NCI-H69 (cell line): ENCODE measurements at regions not wholly inside any gene's neighbourhood (a gene's known extent, or its start where the extent isn't known, plus 50 kb on each side); places are given as distances from the start of the nearest gene placed in this dataset.
"Not testable (repeated sequence)": the region's sequence is repeated elsewhere in the genome, so short reads cannot be mapped to it uniquely, and the experiment has no call there.

ENCODE experiments used
- DNase-seq: peaks from one replicate; lab custom pipeline; 2025; lab: John Stamatoyannopoulos, UW

GRCh38 chr18:62629031-62629430 is 86.3 kb upstream of the PHLPP1 start:
- peak; percentile 31 for DNase-seq

- DNase-seq: peak; percentile 25
Measured at GRCh38 chr18:62631173-62631572, 84.2 kb upstream of the PHLPP1 start.

- DNase-seq: peak; percentile 35
Measured at GRCh38 chr18:62632788-62633455, 82.4 kb upstream of the PHLPP1 start.

- DNase-seq: no peak
Measured at GRCh38 chr18:62634458-62634857, 80.9 kb upstream of the PHLPP1 start.

DNA sequence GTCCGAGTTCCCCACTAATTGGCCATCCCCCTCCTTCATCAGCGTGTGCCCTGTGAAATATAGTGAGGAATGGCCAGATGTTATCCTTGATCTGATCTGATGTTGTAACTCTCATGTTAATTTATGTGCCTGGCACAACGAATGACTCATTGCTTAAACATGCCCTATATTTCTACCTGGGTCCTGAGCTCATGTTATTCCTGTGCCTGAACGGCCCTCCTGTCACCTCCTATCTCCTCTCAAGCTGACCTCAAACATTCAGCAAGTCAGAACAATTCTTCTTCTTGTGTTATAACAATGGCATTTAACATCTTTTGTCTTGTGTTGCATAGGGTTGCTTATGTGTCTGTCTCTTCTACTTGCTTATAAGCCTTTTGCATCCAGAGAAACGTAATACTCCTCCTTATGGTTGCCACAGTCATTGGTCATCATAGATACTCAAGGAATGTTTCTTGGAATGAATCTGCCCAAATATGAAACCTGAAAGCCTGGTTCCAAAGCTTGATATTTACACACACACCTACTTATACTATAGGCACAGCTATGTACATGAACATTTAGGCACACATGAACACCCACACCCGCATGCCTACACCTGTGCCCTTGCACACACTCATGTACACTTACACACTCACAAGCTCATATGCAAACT is 80.2 kb upstream of the PHLPP1 start:
- DNase-seq: peak; percentile 84

DNA sequence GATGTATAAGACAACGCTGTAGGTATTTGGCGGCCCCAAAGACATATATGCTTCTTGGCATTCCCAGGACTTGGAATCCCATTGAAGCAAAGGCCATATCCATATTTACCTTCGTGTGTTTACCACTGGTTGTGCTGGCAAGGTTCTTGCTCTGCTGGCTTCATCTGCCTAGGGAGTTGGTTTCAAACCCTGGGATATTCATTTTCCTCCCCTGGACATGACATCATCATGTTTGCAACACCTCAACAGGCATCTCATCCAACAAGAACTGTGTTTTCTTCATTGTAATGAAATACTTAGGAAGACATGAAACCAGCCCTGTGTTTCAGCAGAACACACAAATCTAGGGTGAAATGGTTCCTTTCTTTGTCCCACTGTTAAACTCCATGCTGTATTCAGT is 77.9 kb upstream of the PHLPP1 start:
- no peak for DNase-seq

DNA sequence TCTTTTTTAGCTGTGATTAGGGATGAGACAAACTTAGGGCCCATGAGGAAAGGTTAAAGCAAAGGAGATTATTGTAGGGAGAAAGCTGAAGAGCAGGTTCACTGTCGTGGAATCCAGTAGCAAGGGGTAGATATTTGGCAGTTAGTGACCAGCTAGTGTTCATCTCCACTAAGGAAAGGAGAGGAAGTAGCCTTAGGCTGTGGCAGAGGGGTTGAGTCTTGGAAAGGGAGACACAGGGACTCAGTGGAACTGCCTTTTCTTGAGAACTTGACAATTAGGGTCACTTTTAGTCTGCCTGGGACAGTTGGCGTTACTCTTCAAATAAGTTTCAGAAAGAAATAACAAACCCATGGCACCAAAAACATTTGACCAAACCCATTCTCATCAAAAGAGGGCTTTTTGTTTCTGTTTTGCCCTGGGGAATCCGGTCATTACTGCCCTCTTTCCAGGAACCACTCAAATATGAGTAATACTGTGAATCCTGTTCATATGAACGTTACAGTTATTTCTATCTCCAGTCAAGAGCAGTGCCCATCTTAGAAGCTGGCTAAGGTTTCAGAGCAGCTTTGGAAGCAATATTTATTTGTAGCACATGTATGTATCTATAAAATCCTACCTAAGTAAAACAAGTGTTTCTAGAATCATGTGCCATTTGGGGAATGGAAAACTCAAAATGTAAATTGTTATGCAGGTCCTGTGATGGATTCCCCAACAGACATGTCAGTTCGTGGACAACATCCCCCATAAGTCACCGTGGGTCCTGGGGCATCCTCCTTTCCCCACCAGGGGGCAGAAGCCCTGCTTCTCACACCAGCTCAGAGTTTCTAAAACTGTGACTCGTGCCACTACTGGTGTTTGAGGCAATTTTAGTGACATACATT is 77.3 kb upstream of the PHLPP1 start:
- peak; percentile 85 for DNase-seq

- no peak for DNase-seq
Measured at GRCh38 chr18:62643181-62643580, 72.2 kb upstream of the PHLPP1 start.

GRCh38 chr18:62644773-62645172 is 70.6 kb upstream of the PHLPP1 start:
- DNase-seq: peak; percentile 62

DNA sequence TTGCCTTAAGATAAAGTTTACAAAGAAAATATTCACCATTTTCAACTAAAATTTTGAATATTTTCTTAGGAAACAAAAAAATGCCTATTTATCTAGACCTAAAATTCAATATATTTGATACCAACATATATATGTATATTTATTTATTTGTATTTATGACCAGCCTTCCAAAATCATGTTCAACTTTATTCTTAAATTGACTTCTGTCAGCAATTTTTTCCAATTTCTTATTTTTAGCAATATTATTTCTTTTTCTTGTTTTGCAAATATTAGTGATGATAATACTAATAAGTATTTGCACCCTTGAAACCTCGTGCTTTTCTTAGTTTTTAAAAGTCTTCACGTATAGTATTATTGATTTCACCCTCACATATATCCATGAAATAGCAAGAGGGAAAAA is 68.2 kb upstream of the PHLPP1 start:
- no peak for DNase-seq

DNA sequence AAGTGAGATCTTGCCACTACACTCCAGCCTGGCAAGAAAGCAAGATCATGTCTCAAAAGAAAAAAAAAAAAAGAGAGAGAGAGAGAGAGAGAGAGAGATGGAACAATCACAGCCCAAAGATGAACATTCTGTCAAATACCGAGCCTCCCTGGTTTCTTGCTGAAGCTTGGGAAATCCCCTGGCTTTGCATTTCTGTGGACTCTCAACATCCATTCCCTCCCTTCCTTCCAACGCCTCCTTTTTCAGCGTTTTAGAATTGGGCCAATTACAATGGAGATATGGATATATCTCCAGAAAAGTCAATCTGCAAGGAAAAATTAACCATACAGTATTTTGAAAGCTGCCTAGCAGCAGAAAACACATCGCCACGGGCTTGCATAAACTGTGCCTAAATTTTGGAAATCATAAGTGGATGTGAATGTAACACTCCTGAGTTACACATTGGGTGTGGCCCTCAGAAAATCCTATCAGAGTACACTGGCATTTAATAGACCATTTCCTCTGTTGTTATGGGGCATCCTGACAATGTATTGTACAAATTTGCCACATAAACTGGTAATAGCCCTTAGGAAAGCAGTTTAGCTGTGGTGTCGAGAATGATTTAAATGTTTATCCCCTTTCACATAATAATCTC is 67.2 kb upstream of the PHLPP1 start:
- no peak for DNase-seq

- DNase-seq: peak; percentile 86
Measured at GRCh38 chr18:62651276-62652056, 63.9 kb upstream of the PHLPP1 start.

DNA sequence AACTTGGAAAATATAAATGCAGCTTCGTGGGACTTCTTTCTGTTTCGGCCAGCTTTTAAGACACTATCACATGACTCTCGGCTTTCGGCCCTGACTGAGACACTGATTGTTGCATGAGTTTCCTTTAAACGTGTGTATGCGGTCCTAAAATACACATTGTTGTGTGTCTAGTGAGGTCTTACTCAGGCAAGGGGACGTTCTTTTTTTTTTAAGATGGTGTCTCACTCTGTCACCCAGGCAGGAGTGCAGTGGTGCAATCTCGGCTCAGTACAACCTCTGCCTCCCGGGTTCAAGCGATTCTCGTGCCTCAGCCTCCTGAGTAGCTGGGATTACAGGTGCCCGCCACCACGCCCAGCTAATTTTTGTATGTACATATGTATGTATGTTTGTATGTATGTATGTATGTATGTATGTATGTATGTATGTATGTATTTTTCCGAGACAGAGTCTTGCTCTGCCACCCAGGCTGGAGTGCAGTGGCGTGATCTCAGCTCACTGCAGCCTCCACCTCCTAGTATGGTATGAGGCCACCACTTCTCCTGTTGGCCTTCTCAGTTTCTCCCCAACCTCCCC is 63.2 kb upstream of the PHLPP1 start:
- not testable (repeated sequence) for DNase-seq

- DNase-seq: peak; percentile 49
Measured at GRCh38 chr18:62655520-62656219, 59.7 kb upstream of the PHLPP1 start.

- DNase-seq: no peak
Measured at GRCh38 chr18:62658028-62658427, 57.3 kb upstream of the PHLPP1 start.

DNA sequence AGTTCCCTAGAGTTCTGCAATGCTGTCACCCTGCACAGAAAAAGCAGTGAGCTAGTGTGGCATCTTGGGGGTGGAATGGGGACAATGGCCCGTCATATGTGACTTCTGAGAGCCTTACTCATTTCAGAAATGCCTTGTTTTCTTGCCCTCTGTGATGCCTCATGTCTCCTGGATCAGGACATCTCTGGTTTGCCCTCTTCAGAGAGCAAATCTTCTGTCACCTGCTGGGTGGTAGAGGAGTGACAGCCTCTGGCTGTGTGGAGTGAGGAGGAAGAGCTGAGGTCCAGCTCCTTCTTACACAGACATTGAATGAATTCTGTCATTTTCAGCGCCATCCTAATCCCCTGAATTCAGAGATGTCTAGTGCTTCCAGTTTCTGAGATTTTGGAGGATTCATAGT is 55.6 kb upstream of the PHLPP1 start:
- peak; percentile 83 for DNase-seq

DNA sequence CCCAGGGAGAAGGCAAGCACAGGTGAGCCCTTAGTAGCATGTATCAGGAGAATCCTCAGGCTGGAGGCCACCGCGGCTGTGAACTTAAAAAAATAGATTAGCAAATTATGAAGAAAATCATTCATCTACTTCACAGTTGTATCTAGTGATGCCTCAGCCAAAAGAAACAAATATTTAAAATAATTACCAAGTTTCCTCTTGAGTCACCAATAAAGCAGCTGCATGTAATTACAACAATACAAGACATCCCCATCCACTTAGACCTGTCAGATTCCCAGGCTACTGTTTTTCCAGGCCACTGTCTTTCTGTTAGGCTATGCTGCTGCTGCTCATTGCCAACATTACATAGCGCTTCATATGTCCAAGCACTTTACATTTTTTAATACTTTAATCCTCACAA is 54.6 kb upstream of the PHLPP1 start:
- DNase-seq: peak; percentile 99

GRCh38 chr18:62663731-62664336 is 51.5 kb upstream of the PHLPP1 start:
- peak; percentile 69 for DNase-seq

- DNase-seq: peak; percentile 59
Measured at GRCh38 chr18:62664414-62664813, 50.9 kb upstream of the PHLPP1 start.

DNA sequence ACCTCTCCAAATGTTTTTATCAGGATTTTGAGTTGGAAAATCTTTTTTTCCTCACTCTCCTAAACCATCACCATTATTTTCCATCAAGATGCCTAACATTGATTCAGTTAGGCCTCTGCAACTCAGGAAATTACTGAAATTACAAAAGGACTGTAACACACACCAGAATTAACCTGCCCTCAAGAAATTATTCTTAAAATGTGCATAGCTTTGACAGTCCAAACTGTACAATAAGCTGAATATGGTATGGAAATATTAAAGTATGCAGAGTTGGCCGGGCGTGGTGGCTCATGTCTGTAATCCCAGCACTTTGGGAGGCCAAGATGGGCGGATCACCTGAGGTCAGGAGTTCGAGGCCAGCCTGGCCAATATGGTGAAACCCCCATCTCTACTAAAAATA is 50.2 kb upstream of the PHLPP1 start:
- DNase-seq: no peak
